Gastroesophageal sphincter (tissue), 3 donors: ENCODE measurements at regions not wholly inside any gene's neighbourhood (a gene's known extent, or its start where the extent isn't known, plus 50 kb on each side); places are given as distances from the start of the nearest gene placed in this dataset.

Experiments used
- POLR2A ChIP-seq, 2 donors: fragments of 450-650 bp; IDR thresholded peaks; one replicate each; pipeline ENCODE4 v1.6.1; 2017; ENCODE audit warnings: antibody characterized with exemption in 2 of 2, mild to moderate bottlenecking in 2 of 2, moderate library complexity in 1 of 2
- TF ChIP-seq, protein P1 (sequence below), 4 experiments: fragments of 200-600 bp in 2 of 4; fragments of 450-650 bp in 2 of 4; sonication (generic) in 1 of 4; IDR thresholded peaks; one replicate each; pipeline ENCODE4 v1.5.1; 2017 to 2019; ENCODE audit warnings: antibody characterized with exemption in 4 of 4, mild to moderate bottlenecking in 2 of 4, moderate library complexity in 2 of 4

DNA sequence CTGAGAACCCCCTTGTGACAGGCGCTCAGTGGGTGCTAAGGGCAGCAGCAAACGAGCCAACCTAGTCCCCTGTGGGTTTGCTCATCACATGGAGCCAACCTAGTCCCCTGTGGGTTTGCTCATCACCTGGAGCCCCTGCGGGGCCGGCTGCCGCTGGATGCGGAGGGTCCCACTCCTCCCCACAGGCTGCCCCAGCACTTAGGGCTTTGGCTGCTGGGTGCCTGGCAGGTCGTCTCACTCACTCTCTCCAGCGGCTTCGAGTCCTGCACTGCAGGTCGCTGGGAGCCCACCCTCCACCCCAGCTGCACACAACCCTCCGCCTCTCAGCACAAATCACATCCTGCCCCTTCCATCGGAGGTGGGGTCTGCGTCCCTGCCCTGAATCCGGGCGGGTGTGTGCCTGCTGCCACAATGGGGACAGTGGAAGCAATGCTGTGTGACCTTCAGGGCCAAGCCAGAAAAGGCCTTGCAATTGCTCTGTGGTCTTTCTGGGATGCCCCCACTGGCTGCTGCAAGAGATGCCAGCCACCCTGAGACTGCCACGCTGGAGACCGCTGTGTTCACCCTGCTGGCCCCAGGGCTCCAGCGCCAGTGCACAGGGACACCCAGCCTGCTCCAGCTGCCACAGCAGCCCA, 248.1 kb upstream of the SALL3 start:
- TF ChIP-seq, protein P1, sequence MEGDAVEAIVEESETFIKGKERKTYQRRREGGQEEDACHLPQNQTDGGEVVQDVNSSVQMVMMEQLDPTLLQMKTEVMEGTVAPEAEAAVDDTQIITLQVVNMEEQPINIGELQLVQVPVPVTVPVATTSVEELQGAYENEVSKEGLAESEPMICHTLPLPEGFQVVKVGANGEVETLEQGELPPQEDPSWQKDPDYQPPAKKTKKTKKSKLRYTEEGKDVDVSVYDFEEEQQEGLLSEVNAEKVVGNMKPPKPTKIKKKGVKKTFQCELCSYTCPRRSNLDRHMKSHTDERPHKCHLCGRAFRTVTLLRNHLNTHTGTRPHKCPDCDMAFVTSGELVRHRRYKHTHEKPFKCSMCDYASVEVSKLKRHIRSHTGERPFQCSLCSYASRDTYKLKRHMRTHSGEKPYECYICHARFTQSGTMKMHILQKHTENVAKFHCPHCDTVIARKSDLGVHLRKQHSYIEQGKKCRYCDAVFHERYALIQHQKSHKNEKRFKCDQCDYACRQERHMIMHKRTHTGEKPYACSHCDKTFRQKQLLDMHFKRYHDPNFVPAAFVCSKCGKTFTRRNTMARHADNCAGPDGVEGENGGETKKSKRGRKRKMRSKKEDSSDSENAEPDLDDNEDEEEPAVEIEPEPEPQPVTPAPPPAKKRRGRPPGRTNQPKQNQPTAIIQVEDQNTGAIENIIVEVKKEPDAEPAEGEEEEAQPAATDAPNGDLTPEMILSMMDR (IDR thresholded peaks at IDR 0.05) = no peak
- no peak for TF ChIP-seq POLR2A (IDR thresholded peaks at IDR 0.05)
